ENCODE measurements at regions not wholly inside any gene's neighbourhood (a gene's known extent, or its start where the extent isn't known, plus 50 kb on each side); places are given as distances from the start of the nearest gene placed in this dataset.

GRCh38 chr22:49326558-49326957, 501.1 kb downstream of the BRD1 start:
- no peak for DNase-seq (ENCODE audit: low read depth in 4 of 4, low spot score in 3 of 4)

GRCh38 chr22:49325531-49326395, 501.9 kb downstream of the BRD1 start:
- DNase-seq (ENCODE audit: low read depth in 4 of 4, low spot score in 3 of 4) = no peak

- no peak for DNase-seq (ENCODE audit: low read depth in 4 of 4, low spot score in 3 of 4)
These were observed 502.9 kb downstream of the BRD1 start for GRCh38 chr22:49324527-49325491.

- DNase-seq (ENCODE audit: low read depth in 4 of 4, low spot score in 3 of 4) = no peak
These were observed 503.8 kb downstream of the BRD1 start for GRCh38 chr22:49323751-49324415.

- DNase-seq (ENCODE audit: low read depth in 4 of 4, low spot score in 3 of 4) = no peak
These were observed 504.6 kb downstream of the BRD1 start for GRCh38 chr22:49322861-49323622.

- DNase-seq (ENCODE audit: low read depth in 4 of 4, low spot score in 3 of 4) = no peak
These were observed 505.4 kb downstream of the BRD1 start for GRCh38 chr22:49322231-49322630.

GRCh38 chr22:49321477-49322055, 506.1 kb downstream of the BRD1 start:
- no peak for DNase-seq (ENCODE audit: low read depth in 4 of 4, low spot score in 3 of 4)

GRCh38 chr22:49320714-49321476, 506.8 kb downstream of the BRD1 start:
- DNase-seq (ENCODE audit: low read depth in 4 of 4, low spot score in 3 of 4) = no peak

- no peak for DNase-seq (ENCODE audit: low read depth in 4 of 4, low spot score in 3 of 4)
These were observed 510.3 kb downstream of the BRD1 start for GRCh38 chr22:49317369-49317768.

- DNase-seq (ENCODE audit: low read depth in 4 of 4, low spot score in 3 of 4) = no peak
These were observed 515.1 kb downstream of the BRD1 start for GRCh38 chr22:49312601-49313000.

GRCh38 chr22:49310354-49310753, 517.3 kb downstream of the BRD1 start:
- no peak for DNase-seq (ENCODE audit: low read depth in 4 of 4, low spot score in 3 of 4)

GRCh38 chr22:49308300-49308699, 519.4 kb downstream of the BRD1 start:
- DNase-seq (ENCODE audit: low read depth in 4 of 4, low spot score in 3 of 4) = no peak

GRCh38 chr22:49307870-49308269, 519.8 kb downstream of the BRD1 start:
- no peak for DNase-seq (ENCODE audit: low read depth in 4 of 4, low spot score in 3 of 4)

- DNase-seq (ENCODE audit: low read depth in 4 of 4, low spot score in 3 of 4) = no peak
These were observed 520.2 kb downstream of the BRD1 start for GRCh38 chr22:49307481-49307830.

- DNase-seq (ENCODE audit: low read depth in 4 of 4, low spot score in 3 of 4) = no peak
These were observed 520.8 kb downstream of the BRD1 start for GRCh38 chr22:49306632-49307480.

- no peak for DNase-seq (ENCODE audit: low read depth in 4 of 4, low spot score in 3 of 4)
These were observed 521.6 kb downstream of the BRD1 start for GRCh38 chr22:49305966-49306631.

- peak in 3 of 4 donors; percentile 14 to 35 (median 22) for DNase-seq (ENCODE audit: low read depth in 4 of 4, low spot score in 3 of 4)
These were observed 522.3 kb downstream of the BRD1 start for GRCh38 chr22:49305214-49305965.
